ENCODE measurements at regions not wholly inside any gene's neighbourhood (a gene's known extent, or its start where the extent isn't known, plus 50 kb on each side); places are given as distances from the start of the nearest gene placed in this dataset.

DNA sequence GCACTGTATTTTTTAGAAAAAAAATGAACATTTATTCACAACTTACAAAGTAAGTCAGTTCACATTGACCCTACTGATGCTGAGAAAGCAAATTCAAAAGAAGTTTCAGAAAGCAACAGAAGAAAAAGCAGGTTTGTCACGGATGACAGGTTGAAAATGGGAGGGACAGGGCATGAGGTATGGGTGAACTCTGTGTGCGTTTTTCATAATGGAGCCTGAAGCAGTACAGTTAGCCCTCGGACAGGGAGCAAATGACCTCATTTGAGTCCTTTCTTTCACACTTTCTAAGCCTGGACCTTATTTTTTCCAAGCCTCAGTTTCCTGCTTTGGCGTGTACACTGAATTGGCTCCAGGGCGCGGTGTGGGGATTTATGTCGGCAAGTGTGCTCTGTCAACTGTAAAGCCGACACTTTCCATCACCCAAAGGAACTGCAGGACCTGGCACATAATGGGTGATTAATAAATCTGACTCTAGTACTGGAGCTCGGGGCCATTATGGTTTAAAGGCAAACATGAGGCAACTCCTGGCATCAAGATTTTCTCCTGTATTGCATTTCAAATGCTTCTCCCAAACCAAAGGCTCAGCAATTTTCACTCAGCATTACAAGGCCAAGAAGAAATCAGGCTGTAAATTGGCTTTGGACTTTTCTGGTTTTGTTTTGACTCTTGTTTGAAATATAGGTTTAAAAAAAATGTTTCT lies 345.5 kb upstream of the DUSP10 start:
- TF ChIP-seq CTCF (IDR thresholded peaks at IDR 0.05): no peak
- DNase-seq (ENCODE audit: low spot score): no peak
- Histone ChIP-seq H3K4me3 (no peak overlapping the region), H3K27ac (no peak overlapping the region)

- Histone ChIP-seq H3K27ac (no peak overlapping the region), H3K4me3 (no peak overlapping the region)
- no peak for DNase-seq (ENCODE audit: low spot score)
- no peak for TF ChIP-seq CTCF (IDR thresholded peaks at IDR 0.05)
Measured at GRCh38 chr1:222084996-222085395, 343.1 kb upstream of the DUSP10 start.

DNA sequence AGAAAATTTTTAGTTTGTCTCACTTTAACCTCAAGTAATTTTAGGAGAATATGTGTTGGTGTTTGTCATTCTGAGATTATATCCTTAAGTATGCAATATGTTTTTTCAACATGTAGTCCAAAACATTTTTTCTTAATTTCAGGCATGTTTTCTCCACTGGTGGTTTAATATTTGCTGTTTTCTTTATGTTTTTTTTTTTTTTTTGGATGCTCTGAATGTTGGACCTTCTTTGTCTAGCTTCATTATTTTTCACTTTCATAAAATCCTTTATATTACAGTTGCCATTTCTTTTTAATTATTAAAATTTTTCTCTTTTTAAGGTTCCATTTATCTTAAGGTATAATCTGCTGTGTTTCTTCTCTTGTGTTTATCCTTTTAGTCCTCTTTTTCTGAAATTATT lies 342.2 kb upstream of the DUSP10 start:
- no peak overlapping the region for H3K4me3 ChIP-seq
- no peak for DNase-seq (ENCODE audit: low spot score)
- TF ChIP-seq CTCF (IDR thresholded peaks at IDR 0.05): no peak
- no peak overlapping the region for H3K27ac ChIP-seq

DNA sequence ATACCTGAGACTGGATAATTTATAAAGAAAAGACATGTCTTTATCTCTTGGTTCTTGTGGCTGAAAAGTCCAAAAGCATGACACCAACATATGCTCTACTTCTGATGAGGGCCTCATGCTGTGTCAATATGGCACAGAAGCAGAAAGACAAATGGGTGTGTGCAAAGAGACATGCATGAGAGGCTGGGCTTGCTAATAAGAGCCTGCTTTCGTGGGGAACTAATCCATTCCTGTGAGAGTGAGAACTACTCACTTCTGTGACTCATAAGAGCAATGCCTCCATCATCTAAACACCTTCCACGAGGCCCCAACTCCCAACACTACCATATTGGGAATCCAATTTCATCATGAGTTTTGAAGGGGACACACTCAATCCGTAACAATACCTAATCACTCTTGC lies 340.0 kb upstream of the DUSP10 start:
- H3K27ac ChIP-seq: no peak overlapping the region
- no peak overlapping the region for H3K4me3 ChIP-seq
- no peak for TF ChIP-seq CTCF (IDR thresholded peaks at IDR 0.05)
- no peak for DNase-seq (ENCODE audit: low spot score)

- DNase-seq (ENCODE audit: low spot score): no peak
- no peak overlapping the region for H3K4me3 ChIP-seq
Measured at GRCh38 chr1:222079566-222079965, 337.7 kb upstream of the DUSP10 start.

GRCh38 chr1:222077206-222077605 lies 335.3 kb upstream of the DUSP10 start:
- H3K4me3 ChIP-seq: no peak overlapping the region
- no peak for DNase-seq (ENCODE audit: low spot score)
- no peak overlapping the region for H3K27ac ChIP-seq
- no peak for TF ChIP-seq CTCF (IDR thresholded peaks at IDR 0.05)

More at GRCh38 chr1:222079566-222079965, 337.7 kb upstream of the DUSP10 start:
- no peak overlapping the region for H3K27ac ChIP-seq
- TF ChIP-seq CTCF (IDR thresholded peaks at IDR 0.05): no peak

DNA sequence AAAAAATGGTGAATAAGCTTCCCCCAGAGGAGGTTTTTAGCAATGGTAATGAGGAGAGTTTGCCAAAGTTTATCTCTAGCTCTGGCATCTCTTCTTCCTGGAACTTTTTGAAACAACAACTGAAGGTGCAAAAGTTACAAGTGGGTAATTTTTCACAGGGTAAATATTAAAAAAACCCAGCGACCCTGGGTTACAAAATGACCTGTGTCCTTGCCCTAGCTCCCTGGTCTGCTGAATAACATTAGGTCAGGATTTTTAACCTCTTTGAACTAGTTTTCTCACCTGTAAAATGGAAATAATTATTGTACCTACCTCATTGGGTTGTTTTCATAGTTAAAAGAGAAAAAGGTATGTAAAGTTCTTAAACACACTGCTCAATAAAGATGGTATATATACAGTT lies 332.4 kb upstream of the DUSP10 start:
- no peak for DNase-seq (ENCODE audit: low spot score)
- Histone ChIP-seq H3K4me3 (no peak overlapping the region), H3K27ac (no peak overlapping the region)
- no peak for TF ChIP-seq CTCF (IDR thresholded peaks at IDR 0.05)

Data from coronary artery (tissue), 2 donors.